COR-L47 (cell line): ENCODE measurements at regions not wholly inside any gene's neighbourhood (a gene's known extent, or its start where the extent isn't known, plus 50 kb on each side); places are given as distances from the start of the nearest gene placed in this dataset.

Experiments
- DNase-seq: peaks from one replicate; lab custom pipeline; 2025; lab: John Stamatoyannopoulos, UW

DNA sequence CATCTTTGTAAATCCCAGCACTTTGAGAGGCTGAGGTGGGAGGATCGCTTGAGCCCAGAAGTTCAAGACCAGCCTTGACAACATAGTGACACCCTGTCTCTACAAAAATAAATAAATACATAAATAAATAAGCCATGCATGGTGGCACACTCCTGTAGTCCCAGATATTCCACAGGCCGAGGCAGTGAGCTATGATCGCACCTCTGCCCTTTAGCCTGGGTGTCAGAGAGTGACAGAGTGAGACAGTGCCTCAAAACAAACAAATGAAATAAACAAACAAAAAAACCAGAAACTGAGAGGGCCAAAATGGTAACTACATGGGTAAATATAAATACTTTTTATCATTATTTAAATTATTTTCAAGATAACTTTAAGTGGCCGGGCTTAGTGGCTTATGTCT is 445.4 kb downstream of the ZIC1 start:
- DNase-seq, result no peak

DNA sequence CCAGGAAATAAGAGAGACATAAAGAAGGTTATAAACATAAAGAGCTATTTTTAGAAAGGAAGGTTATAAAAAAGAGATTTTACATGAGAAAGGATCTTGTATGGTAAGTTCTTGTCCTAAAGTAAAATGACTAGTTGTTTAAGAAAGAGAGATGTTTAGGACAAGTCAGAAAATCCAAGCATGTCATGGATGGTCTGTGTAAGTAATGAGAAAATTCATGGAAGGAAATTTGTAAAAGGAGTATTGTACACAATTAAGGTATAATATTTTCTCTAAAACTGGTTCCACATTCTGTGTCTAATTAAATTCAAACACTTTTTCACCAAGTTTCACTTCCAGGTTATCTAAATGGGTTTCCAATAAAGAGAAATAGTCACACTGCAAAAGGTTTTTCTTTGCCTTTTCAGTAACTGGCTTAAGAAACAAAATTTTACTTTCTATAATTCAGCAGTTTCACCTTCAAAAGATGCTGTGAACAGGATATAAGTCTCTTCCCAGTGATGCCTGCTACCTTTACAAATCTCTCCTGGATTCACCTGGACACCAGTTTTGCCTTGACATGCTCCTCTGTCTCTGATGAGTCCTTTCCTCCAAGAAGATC is 455.7 kb downstream of the ZIC1 start:
- DNase-seq, result no peak

DNA sequence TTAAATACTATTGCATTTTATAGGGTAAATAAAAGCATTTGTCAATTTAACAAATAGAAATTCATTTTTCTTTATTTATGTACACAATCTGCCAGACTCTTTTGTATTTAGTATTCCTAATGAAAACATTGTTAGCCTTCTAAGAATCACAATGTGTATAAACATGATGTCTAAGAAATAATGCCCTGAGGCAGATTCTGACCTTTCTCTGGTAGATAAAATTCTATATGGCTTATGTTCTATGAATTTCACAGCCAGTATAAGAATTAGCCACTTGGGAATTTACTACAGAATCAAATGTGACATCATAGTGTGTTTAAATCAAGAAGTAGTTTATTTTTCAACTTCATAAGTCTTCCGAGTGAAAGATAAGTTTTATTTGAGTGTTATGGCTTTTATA is 457.4 kb downstream of the ZIC1 start:
- no peak for DNase-seq

DNA sequence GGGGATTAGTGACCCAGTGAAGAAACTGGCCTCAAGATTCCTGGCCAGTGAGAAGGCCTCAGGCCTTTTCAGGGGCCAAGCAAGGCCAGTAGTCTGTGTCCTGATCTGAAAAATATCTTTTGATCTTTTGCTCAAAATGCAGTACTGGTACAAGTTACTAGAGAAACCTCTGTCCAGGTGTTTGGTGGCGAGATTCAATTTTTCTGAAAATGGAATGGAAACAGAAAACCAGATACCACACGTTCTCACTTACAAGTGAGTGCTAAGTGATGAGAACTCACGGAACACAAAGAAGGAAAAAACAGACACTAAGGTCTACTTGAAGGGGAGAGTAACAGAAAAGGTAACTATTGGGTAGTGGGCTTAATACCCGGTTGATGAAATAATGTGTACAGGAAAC is 463.4 kb downstream of the ZIC1 start:
- no peak for DNase-seq

DNA sequence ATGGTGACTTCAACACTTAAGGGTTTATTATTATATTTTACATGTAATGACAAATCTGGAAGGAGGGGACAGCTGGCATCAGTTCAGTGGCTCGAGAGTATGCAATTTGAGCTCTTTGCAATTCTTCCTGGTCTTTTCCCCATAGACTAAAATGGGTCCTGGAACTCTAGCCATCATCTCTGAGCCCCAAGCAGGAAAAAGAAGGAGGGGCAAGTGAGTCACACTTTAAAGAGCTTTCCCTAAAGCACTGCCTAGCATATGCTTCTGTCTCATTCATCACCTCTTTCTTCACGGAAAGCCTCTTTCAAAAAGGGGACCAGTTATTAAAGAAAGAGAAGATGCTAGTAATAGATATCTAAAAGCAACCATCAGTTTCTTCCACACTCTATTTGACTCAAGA is 466.3 kb downstream of the ZIC1 start:
- DNase-seq, result no peak

DNA sequence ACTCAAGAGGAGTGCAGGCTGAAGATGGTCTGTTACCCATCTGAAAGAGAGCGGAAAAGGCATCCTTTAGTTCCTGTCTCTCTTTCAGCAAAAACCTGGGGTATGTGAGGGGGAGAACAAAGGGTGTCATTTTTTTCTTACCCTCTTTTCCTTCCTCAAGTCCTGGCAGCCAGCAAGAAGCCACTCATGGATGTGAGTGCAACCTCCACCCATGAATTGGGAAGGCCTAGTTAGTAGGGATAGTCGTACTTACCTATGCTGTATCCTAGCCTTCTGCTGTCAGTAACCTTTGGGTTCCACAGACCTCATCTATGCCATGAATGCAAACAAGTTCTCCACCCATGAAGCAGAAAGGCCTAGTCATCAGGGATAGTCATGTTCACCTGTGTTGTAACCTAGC is 472.8 kb downstream of the ZIC1 start:
- DNase-seq, result no peak

DNA sequence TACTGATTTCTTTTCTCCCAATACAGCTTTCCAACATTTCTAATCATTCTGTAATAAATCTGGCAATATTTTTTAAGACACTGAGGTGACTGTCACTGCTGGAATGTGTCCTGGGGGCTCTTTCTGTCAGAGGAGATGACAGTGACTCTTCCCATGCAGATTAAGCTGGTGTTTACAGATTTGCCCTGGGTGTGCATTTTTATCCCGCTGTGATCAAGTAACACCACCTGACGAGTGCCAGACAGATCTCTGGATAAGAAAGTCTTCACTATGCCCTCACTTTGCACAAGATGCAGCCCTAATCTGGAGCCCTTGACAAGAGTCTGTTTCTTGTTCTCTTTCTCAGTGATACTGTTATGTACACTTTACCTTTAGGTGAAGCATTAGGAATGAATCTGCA is 477.7 kb downstream of the ZIC1 start:
- DNase-seq, result no peak

DNA sequence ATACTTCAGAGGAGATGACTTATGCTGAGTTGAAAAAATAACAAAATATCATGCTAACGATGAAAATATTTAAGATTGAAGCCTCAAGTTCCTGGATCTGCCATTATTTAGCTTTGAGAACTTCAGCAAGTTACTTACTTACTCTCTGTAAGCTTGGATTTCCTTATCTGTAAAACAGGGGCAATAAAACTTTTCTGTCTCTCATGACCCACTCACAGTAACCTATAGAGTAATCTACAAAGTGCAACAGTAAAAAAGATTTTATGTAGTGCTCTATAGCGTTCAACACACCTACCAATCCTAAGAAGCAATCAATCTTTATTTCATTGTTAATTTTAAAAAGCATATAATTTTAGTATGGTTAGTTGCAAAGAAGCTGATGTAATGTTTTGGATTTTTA is 478.6 kb downstream of the ZIC1 start:
- DNase-seq, result no peak

DNA sequence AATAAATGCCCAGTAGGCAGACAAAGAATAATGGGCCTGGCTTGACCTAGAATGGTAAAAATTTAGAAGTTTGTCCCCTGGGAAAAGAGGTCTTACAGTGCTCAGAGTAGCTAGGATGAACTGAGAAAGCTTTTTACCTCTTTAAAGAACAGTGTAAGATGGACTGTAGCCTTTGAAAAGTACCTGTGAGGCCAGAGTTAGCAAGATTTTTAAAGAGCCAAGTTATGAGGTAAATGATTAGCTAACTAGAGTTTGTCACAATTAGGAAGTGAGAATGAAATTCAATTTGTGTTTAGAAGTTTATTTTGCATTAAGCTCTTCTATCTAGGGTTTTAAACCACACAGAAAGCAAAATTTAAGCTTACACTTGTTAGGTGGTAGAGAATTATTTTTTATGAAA is 480.9 kb downstream of the ZIC1 start:
- DNase-seq, result no peak

DNA sequence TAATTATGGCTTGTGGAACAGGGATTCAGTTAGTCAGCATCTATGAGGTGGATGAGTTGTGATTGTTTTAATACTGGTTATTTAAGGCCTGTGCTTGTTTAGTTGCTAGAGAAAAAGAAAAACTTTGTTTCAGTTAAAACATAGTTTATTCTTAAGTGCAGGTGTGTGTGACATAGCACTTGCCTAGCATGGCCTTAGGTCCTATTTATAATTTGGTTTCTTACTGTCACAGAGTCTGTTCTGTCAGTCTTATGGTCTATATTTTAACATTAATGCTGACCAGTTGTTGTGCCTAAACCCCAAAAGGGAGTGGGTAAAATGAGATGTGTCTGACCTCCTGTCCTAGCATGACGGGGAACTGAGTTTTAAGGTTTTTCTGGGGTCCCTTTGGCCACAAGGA is 486.3 kb downstream of the ZIC1 start:
- no peak for DNase-seq

DNA sequence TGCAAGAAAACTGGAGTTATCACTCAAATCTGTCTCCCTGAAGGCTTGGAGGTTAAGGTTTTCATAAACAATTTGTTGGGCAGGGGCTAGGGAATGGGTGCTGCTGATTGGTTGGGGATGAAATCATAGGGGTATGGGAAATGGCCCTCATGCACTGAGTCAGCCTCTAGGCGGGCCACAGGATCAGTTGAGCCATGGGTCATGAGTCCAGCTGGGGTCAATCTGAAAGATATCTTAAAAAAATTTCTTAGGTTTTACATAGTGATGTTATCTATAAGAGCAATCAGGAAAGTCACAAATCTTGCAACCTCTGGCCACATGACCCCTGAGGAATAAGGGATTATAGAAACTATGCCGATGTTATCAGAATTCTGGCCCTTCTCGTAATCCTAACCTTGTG is 491.7 kb downstream of the ZIC1 start:
- no peak for DNase-seq

DNA sequence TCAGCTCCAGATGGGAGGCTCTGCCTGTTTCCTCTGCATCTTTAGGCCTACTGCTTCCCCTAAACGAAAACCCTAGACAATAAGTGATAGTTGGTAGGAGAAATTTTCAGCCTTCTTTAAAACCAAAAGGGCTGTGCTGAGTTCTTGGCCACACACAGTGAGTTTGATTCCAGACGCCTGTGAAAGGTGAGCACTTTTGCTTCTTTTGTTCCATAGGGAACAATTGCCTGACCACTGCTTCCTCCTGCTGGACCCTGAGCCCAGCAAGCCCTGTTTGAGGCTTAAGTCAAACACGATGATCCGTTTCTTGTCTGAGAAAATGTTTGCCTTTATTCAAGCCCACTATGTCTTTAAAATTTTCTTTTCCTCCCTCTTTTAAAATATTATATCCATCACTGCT is 493.9 kb downstream of the ZIC1 start:
- no peak for DNase-seq

DNA sequence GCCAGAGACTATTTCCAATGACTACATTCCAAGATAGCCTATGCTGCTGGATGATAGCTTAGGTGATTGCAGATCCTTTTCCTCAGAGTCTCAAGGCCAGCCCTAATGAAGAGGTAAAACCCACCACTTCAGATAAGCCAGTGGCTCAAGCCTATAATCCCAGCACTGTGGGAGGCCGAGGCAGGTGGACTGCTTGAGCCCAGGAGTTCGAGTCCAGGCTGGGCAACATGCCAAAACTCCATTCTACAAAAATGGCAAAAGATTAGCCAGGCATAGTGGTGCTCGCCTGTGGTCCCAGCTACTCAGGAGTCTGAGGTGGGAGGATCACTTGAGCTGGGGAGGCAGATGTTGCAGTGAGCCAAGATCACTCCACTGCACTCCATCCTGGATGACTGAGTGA is 495.3 kb downstream of the ZIC1 start:
- DNase-seq, result no peak

DNA sequence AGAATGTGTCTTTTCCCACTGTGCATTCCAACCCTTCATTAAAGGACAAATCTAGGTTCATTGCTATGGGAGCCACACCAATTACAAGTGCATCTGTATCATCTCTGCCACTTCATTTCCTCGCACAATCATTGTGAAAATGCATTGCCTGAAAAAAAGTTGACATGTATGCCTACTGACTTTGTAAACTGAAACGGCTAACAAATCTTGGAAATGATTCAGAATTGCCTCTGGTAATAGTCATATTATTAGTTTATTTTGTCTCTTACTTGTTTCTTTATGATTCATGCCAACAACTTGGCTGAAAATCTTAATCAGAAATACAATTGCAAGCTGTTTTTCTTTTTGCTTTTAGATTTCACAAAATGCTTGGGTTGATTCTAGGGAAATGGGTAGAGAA is 497.1 kb downstream of the ZIC1 start:
- DNase-seq, result no peak

DNA sequence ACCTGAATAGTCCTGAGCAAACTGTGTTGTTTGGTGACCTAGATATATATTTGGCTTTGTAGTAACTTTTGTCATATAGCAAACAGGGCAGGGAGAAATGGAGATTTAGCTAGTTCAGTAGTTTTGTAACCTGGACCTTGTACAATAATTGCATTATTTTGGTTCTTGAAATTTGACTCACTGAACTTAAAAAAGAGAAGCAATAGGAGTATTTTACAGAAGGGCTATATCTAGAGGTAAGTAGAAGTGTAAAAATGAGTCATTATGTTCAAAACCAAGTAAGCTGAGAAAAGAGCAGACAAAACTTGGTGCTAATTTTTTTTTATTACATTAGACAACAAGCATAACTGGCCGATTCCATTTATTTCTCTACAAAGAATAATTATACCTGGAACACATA is 505.4 kb downstream of the ZIC1 start:
- DNase-seq, result no peak

DNA sequence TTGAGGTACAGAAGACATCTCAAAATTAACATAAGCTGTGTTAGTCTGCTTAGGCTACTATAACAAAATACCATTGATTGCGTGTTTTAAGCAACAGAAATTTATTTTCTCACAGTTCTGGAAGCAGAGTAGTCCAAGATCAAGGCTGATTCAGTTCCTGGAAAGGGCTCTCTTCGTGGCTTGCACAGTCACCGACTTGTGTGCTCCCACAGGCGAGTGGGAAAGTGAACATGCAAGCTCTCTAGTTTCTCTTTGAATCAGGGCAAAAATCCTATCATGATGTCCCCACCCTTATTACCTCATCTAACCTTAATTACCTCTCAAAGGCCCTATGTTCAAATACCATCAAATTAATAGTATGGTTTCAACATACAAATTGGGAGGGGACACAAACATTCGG is 505.9 kb downstream of the ZIC1 start:
- no peak for DNase-seq

DNA sequence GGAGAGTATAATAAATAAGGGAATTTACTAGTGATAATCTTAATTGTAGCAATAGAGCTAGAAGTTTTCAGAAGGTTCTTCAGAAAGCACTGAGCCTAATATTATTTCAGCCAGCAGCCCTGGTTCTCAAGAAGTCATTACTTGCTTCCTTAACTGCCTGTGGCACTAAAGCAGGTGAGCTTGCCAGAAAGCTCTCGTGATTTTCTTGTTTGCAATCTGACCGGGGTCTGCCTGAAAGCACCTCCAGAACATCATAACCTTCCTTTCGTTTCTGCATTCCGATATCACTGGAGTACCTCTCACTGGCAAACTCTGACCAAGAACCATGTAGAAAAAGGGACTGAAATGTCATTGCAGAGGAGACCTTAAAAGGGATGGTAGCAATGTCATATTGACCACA is 510.3 kb downstream of the ZIC1 start:
- DNase-seq, result no peak

DNA sequence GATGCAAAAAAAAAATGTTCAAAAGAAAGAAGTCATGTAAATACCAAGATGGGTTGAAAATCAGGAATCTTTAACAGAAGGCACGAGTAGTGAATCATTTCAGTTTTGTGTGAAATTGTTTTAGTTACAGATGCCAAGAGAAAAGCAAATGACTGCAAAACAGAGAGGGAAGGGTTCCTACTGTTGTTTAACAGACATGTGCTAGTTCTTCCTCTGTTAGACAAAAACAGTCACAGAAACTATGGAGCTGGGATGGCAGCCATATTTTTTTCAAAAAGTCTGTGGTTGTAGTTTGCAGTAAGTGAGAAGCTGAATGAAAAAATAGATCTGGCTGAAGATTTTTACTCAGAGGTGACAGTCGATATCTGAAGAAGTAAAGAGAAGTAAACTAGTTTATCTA is 511.9 kb downstream of the ZIC1 start:
- DNase-seq, result no peak

DNA sequence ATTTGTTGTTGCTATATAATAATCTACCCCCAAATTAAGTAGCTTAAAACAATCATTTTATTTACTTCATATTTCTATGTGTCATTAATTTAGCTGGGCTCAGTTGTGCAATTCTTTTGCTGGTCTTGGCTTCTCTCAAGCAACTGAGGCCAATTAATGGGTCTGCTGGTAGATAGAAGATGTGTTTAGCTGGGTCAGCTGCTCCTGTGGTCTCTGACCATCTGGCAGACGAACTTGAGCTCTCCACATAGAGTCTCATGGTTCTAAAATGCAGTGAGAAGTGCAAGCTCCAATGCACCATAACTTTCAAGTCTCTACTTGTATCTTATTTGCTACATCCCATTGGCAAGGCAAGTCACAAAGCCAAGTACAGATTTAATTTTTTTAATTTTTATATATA is 515.6 kb downstream of the ZIC1 start:
- no peak for DNase-seq

DNA sequence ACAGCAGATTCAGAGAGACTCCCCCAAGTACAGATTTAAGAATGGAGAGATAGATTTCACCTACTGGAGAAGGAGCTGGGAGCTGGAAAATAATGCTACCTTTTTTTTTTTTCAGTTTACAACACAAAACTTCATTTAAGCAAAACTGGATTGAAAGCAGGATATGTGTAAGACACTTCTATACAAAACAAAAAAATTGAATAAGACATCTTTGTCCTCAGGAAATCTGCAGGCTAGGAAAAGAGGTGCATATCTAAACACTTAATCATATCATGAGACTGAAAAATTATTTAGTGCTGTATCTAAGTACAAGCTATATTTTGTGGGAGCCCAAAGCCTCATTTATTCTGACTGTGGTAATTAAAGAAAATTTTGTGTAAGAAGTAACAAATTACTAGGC is 516.1 kb downstream of the ZIC1 start:
- DNase-seq, result no peak

DNA sequence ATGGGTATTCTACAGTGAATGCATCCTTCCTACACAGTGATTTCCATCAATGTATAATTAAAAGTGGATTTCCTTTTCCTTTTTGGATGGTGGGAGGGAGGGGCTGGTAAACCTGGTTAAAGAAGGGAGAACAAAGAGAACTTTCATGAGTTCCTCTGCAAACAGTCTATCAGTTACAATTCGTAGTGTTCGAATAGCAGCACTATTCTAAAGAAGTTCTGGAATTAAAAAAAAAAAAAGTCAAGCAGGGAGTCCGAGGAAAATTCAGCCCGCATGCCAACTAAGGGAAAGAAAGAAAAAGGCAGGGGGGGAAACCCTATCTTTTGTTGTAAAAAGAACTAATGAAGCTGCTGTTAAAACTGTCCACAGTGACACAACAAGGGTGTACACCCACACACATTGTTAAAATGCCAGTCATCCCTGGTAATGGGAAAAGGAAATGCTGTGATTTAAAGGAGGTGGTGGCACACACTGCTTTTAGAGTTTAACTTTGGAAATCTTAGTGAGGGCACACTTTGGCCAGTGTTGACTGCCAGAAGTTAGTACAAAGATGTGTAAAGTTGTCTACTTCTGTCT is 521.2 kb downstream of the ZIC1 start:
- DNase-seq, result no peak

DNA sequence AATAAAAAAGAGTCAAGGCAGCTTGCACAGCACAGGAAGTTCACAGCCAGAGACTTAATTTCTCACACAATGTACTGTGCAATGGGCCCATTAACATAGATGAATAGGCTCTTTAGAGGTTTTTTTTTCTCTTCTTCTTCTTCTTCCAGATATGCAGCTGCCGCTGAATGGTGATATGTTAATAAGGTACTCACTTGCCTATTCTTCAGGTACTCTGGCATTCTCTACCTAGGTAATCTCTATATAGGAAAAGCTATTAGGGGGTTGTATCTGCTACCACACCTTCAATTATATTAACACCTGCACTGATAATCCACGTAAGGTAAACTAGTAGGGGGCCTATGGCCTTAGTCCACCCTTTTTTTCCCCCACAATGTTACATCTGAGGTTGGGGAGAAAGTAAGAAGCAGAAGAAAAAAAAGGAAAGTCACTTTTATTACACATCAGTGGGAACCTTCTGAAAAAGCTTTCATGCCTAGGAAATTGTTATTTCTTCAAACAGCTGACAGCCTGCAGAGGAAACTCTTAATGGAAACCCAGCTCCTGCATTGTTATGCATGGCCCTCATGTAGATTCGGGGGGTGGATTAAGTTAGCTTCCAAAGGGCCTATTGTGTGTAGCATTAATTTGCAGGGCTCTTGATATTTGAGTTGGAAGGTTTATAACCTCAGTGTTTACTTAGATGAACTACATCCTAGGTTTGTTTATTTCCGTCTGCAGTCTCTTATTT is 525.5 kb downstream of the ZIC1 start:
- DNase-seq, result peak; percentile 14

DNA sequence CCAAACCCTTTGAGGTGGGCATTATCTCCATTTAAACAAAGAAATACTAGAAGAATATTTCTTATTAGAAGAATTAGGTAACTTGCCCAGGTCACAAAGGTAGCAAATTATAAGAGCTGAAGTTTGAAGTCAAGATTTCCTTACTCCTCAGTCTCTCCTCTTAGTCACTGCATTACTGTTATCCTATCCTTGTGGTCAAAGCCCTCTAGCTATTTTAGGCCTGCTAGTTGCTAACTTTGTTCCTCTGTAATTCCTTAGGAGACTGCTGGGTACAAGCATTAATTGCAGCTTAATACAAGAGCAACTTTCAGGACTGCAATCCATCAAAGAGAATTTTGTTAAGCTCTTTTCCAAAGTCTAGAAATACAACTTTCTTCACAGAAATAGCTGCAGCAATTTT is 528.2 kb downstream of the ZIC1 start:
- no peak for DNase-seq

DNA sequence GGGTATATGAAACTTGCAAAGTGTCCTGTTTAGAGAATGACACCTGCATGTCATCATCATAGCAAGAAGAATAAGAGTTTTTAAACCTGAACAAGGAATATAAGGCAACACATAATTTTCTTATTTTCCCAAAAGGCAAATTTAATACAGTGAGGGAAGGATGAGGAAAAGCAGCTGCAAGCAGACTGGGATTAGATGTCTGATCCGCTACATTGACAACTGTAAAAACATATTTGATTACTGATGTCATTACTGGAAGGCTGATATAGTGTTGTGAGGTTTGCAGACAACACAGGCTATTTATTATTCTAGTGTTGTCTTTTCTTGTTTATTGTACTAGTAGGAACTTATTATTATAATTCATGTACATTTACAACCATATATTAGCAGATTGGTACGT is 528.7 kb downstream of the ZIC1 start:
- no peak for DNase-seq
